GM20431 (cell line): ENCODE measurements at regions not wholly inside any gene's neighbourhood (a gene's known extent, or its start where the extent isn't known, plus 50 kb on each side); places are given as distances from the start of the nearest gene placed in this dataset.

Source experiments
- in situ Hi-C: fragments of 300-500 bp; cut with MseI, MboI; formaldehyde crosslinking; loops from one replicate; pipeline ENCODE4 v1.15.0; 2020; ENCODE audit warnings: low sequenced_read_pairs; ENCODE audit not compliant: unreplicated experiment

DNA sequence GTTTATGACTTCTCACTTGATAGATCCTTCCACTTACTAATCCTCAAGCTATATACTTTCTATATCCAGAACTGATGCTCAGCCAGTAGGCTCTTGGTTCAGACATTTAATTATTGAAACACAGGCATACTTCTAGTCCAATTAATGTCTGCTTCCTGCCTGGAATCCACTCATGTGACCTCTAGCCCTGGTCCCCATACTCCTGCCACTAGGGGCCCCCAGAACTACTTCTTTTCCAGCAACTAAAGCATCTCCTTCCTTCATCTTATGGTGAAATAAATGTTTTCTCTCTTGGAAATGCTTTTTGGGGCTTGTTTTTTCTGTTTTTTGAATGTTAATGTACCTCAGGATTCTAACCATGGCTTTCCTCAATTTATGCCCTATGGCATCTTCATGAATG is 527.6 kb downstream of the SATB2 start:
- in situ Hi-C loops = no loop called here

DNA sequence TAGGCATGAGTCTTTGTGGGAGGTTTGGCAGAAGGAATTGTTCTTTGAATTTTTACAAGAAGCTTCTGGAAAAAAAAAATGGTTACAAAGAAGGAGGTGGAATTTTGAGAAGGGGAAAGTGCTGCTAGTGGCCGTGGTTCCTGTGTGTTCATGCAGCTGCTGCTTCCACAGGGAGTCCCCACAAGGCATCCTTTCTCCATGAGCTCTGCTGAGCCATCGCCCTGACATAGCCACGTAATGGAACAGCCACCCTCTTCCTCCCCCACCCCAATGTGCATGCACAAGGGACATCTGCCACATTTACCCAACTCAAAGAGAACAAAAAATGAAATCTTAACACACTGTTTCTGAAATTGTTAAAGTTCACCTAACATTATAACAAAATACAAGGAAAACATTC is 529.7 kb downstream of the SATB2 start:
- in situ Hi-C loops = no loop called here

DNA sequence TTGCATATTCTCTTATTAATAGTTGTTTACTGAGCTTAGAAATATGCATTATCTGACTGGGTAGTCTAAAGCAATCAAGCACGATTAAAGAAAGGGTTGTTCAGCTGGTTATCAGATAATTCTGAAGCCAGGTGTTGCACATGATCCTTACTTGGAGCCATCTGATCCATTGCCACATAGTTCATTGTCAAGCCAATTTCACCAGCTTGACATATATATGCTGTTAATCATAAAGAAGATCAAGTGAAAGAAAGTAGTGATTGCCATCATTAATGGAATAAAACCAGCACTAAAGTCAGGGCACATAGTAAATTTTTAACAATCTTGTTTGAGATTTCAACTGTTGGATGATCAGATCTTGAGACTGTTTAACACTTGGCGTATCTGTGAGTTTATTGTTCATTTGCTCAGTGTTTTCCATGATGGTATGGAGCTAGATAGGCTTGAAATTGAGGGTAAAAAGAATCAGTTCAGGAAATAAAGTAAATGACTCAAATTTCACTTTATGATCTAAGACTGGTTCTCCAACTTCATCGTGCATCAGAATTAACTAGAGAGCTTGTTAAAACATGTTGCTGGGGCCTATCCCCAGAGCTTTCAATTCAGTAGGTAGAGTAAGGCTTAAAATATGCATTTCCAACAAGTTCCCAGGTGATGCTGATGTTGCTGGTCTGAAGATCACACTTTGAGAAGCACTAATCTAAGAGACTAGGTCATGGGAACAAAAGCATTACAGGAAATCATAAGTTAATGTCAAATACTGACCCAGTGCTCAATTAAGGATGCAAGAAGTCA is 539.6 kb downstream of the SATB2 start:
- in situ Hi-C loops = no loop called here

DNA sequence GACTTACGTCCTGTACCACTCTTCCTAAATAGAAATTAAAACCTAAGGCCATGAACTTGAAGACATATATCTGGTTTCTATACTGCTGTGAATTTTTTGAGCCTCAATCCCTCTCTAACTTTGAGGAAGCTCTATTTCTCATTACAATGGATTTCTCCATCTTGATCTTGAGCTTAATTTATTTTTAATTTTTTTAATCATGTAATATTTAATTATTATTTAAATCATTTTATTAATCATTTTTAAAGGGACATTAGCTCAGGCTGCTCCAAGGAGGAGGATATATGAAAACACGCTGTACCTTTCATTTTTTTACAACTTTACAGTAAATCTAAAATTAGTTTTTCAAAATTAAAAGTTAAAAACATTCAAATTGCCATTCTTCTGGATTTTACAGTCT is 540.5 kb downstream of the SATB2 start:
- in situ Hi-C loops = no loop called here

DNA sequence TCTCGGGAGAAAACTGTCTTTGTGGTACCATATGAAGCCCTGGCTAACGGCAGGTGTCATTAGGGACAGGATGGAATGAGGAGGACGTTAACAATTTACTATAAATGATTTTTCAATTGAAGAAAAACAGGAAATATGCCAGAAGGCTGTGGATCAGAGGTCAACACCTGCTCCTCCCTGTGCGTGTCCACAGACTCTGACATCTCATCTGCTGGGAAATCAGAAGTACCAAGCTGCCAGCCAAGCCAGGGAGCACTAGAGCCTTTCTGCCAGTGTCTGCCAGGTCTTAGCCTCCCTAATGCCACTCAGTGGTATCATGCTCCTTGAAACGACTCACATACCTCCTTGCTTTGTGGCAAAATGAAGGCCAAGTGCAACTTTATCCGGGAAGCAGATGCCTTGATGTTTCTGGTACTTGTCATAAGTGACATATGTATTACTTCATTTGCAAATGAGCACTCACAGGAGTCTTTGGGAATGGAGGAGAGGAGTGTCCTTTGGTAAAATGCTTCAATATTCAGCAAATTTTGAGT is 541.1 kb downstream of the SATB2 start:
- in situ Hi-C loops = no loop called here

DNA sequence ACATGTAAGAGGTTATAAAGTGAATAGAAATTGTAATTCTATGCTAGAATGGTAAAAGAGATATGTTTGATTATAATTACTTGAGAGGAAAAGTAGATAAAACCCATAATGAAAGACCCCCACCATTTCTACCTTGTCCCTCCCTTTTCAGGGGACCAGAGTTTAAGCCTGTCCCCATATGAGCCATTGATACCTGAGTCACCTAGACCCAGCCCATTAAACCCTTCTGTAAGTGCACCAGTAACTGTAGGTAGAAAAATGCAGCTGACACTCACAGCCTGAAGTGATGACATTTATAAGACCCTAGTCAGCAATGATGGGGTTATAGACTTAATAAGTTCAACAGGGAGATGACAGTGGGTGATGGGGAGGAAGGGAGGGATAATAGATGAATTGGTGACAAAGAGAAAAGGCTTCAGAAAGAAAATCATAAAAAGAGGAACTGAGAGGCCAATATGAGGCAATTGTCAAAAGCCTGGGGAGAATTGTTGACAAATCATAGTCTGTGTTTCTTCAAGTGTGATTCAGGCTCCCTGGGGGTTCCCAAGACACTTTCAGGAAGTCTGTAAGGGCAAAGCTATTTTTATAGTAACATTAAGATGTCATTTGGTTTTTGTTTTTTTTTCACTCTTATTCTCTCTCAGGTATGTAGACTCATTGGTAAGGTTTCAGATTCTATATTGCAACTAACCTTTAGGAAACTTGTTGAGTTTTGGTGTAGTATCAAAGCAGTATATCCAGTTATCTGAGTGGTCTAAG is 544.2 kb downstream of the SATB2 start:
- in situ Hi-C loops = no loop called here

DNA sequence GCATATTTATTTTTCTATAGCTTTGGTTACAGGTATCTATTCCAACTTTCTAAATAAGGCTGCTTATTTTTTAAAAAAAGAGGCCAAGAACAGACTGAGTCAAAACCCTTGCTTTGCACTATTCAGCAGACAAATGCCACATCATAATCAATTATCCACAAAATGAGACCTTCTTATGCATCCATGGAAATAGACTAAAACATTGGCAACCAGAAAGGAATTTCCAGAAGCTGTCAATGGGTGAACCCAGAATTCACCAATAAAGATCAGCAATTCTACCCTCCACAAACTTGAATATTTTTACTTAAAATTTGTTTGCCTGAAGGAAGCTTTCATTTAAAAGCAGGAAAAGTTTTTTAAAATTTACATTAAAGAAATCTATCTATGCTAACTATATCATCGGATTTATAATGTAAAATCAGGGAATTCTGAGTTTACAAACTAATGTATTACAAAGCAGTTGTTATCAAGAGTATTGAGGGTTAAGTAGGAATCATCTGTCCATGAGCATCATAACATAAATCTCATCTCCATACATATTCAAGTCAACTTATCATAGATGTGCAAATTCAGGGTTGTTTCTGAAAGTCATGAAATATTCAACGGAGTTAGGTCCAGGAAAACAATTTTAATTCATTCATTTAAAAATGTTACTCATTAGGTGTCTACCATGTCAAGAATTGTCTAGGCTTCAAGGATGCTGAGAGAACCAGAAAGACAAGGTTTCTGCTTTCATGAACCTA is 548.0 kb downstream of the SATB2 start:
- in situ Hi-C loops = no loop called here

DNA sequence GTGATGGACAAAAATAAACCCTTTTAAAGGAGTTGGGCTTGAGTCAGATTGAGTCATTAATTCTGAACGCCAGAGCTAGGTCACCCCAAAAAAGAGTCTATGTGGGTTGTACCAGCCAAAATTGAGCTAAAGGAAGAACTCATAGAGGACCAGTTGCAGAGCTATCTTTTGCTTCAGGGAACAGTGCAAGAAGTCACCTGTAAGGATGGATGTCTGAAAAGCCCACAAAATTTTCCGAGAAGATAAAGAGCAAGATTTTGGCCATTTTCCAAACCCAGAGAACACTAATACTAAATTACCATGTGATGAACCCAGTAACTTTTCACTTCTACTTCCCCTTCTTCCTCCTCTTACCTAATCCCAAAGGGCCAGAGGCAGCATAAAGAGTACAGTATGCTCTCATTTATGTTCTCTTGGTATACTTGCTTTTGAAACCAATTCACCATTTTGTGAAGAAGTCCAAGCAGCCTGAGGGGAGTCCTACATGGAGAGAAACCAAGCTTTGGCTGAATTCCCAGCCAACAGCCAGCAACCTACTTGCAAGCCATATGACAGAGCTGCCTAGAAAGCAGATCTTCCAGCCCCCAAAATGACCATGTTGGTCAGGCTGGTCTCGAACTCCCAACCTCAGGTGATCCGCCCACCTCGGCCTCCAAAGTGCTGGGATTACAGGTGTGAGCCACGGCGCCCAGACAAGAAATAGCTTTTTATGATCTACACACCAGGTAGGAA is 551.7 kb downstream of the SATB2 start:
- in situ Hi-C loops = no loop called here

DNA sequence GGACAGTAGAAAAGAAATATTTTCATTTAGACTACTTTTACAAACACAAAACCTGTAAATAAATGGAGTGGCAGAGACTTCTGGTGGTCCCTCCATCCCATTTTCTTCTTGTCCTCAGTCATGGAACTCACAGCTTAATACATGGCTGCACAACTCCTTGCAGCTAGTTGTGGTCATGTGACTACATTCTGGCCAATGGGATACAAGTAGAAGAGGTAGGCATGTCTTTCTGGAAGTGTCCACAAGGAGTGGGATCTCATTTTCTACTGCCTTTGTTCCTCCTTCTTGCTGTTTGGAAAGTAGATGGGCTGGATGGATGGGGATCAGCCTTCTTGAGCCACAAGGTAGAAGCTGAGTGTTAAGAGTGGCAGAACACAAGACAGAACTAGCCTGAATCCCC is 555.8 kb downstream of the SATB2 start:
- in situ Hi-C loops = no loop called here

DNA sequence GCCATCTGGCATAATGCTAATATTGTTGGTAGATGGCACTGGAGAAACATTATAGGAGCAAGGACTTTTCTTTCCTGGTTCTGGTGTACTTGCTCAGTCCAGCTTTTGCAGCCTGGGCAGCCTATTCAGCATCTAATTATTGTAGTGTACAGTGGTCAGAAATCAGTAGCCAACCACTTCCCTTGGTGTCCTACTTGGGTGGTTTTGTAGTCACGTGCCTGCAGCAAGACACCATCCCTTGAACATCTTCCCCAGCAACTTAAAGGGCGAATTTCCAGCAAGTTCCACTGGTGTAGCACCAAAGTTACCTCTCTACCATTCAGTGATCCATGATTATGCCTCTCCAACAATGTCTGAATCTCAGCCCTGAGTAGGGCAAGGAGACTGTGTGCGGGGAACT is 557.6 kb downstream of the SATB2 start:
- in situ Hi-C loops = no loop called here

DNA sequence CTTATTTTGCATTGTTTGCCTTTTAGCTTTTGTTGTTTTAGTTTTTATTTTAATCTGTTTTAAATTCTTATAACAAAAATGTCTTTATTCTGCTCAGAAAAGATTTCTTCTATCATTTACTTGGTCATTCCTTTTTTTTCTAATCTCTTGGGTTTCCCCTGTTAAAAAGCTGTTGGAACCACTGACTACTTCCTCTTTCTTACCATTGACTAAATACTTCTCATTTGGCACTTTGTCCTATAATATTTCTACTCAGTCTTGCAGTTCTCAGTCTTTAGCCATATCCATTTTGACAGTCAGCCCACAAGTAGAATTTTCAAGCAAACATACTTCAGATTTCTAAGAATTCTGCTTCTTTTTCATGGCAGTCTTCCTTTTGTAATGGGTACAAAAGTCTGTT is 567.2 kb downstream of the SATB2 start:
- in situ Hi-C loops = no loop called here

DNA sequence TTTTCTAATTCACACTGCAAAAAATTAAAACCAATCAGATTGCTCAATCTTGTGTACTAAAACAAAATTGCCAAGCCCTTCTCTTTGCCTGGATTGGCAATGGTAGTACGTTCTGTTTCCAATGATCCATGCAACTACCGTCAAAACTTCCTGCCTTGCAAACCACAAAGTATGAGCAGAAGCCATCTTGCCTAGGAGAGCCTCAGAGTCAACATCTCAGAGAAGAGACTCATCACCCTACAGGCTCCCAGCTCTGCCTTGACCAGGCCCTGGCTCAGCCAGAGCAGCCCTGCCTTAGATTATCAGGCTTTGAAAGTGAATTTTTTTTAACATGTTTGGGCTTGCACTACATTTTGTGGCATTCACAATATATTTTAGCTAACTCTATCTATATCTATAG is 574.1 kb downstream of the SATB2 start:
- in situ Hi-C loops = no loop called here

DNA sequence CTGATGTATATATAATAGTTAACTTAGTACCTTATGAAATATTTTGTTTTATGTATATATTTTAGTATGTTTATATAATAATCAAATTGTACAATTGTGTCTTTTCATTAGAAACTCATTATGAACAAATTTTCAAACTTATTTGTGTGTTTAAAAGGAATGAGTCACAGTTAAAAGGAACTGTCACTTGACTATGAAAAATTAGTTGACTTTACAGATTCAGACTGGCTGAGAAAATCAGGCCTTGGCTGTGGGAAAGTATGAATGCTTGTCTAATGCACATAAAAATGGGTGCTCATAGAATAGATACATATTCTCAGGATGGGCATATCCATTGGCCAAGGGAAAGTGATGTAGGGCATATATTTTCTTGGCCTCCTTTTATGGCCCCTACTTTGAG is 576.8 kb downstream of the SATB2 start:
- in situ Hi-C loops = no loop called here

DNA sequence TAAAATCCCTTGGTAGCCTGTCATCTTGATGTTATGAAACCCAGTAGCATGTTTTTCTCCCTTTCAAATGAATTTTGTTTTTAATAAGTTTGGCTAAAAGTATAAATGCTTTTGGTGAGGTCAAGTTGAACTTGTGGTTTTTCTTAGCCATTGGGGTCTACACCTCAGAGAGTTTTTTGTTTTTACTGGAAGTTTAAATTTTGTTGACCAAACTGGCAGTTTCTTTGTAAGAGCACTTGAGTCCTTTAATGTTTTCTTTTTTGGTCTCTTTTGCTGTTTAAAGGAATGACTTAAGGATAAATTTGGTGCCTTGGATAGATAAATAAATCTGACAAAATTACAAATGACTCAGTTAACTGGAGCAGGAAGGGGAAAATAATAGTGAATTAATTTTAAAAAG is 577.3 kb downstream of the SATB2 start:
- in situ Hi-C loops = no loop called here

DNA sequence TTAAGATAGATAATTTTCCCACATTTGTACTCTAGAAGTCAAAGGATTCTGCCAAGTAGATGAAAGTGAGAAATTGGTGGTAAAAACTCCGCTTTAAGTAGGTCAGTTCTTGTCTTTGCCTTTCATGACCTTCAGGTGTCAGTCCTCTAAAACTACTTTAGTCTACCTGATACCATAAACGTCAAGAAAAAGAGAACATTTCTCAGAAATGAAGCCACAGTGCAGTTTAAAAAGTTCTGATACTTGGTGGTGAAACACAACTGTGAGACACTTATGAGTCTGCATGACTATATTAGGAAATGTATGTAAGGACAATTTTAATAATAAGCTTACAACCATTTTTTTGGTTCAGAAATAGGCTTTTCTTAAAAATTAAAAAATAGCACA is 583.3 kb downstream of the SATB2 start:
- in situ Hi-C loops = no loop called here

DNA sequence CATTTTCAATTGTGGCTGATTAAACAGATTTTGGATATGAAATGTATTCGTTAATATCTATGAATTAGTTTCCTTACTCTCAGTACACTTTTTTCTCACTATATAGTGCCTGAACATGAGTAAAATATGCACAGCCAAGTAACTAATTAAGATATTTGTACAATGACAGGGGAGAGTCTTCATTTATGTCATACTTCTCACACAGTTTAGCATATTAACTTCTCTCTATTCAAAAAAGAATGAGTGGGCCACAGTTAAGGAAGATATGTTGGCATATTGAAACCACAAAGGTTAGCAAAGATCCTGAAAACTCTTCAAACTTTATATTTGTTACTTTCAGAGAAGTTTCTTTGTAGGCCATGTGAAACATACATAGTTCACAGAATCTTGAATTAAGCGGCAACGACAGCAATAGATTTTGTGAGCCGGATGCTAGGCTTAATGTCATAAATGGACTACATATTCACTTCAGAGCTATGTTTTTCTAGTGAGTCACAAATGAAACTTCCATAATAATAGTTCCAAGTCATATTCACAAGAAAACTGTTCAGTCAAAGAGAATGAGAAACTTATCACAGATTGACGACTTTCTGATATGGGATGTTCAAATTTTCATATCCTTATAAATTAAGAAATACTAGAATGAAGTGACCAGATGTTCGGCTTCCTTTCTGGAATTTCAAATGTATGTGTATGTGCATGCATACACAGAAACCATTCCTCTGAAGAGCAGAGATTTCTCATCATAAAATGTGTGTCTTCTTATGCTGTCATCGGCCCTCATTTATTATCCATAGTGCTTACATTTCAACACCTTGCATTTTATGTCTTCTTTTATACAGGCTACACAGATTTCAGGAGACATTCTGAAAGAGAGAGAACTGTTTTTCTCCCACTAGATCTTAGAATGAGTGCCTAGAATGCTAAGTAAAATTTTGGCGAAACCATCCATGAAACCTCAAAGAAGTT is 584.0 kb downstream of the SATB2 start:
- in situ Hi-C loops = no loop called here

DNA sequence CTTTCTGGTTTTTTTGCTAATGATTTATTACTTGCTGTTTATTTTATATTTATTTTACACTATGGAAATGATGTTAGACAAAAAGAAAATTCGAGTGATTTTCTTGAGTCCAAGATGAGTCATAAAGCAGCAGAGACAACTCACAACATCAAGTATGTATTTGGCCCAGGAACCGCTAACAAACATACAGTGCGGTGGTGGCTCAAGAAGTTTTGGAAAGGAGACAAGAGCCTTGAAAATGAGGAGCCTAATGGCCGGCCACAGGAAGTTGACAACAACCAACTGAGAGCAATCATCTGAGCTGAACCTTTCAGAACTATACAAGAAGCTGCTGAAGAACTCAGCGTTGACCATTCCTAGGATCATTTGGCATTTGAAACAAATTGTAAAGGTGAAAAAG is 594.1 kb downstream of the SATB2 start:
- in situ Hi-C loops = no loop called here

DNA sequence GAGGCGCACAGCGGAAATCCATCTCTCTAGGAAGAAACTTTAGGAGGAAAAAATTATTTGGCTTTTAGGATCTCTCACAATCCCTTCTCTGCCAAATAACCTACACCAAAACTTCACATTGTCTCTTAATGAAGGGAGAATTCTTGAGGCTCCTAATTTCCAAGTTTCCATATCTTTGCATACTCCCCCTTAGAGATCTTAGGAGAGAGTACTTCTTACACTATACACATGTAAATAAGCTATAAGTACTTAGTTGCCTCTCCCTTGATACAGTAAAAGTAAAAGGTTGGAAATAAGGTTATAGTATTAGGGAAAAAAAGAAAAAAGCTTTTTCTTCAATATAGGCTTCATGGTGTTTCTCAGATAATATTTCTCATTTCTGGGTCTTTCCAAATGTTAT is 596.7 kb downstream of the SATB2 start:
- in situ Hi-C loops = no loop called here

DNA sequence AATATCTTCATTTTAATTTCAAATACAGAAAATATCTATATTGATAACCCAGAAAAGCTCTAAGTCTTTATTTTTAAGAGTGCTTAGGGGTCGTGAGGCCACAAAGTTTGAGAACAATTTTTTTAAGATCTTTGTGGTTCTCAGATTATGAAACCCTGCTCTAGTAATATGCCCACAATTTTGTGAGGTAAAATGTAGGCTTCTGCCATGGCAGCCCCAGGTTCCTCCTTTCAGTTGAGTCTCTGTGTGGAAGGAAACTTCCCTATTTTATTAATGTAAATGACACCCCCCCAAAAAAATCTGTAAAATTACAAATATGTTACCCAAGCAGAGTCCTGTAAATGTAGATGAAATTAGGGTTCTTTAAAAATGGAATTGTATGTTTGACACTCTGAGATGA is 600.5 kb downstream of the SATB2 start:
- in situ Hi-C loops = no loop called here
